GM18520 (cell line): ENCODE measurements at regions not wholly inside any gene's neighbourhood (a gene's known extent, or its start where the extent isn't known, plus 50 kb on each side); places are given as distances from the start of the nearest gene placed in this dataset.
"Not testable (repeated sequence)": the region's sequence is repeated elsewhere in the genome, so short reads cannot be mapped to it uniquely, and the experiment has no call there.

Experiments used
- ATAC-seq: cut with Tn5 transposase; IDR thresholded peaks from one replicate; pipeline ENCODE4 v1.9.1; 2021; ENCODE audit not compliant: unreplicated experiment

GRCh38 chr2:131824986-131825385, 297.3 kb downstream of the CCDC74A start:
- ATAC-seq = not testable (repeated sequence)

- no peak for ATAC-seq
Observed at GRCh38 chr2:131827481-131828163, 299.9 kb downstream of the CCDC74A start.

- ATAC-seq = no peak
Observed at GRCh38 chr2:131828164-131828561, 300.5 kb downstream of the CCDC74A start.

- ATAC-seq = not testable (repeated sequence)
Observed at GRCh38 chr2:131828633-131829455, 301.2 kb downstream of the CCDC74A start.

- not testable (repeated sequence) for ATAC-seq
Observed at GRCh38 chr2:131829456-131830241, 302.0 kb downstream of the CCDC74A start.

- ATAC-seq = not testable (repeated sequence)
Observed at GRCh38 chr2:131830242-131830945, 302.7 kb downstream of the CCDC74A start.

- not testable (repeated sequence) for ATAC-seq
Observed at GRCh38 chr2:131830946-131831310, 303.2 kb downstream of the CCDC74A start.

GRCh38 chr2:131831450-131832208, 303.9 kb downstream of the CCDC74A start:
- ATAC-seq = not testable (repeated sequence)

GRCh38 chr2:131832209-131832780, 304.6 kb downstream of the CCDC74A start:
- ATAC-seq = not testable (repeated sequence)

GRCh38 chr2:131832917-131833316, 305.2 kb downstream of the CCDC74A start:
- ATAC-seq = not testable (repeated sequence)

GRCh38 chr2:131833367-131834202, 305.9 kb downstream of the CCDC74A start:
- not testable (repeated sequence) for ATAC-seq

GRCh38 chr2:131834203-131835020, 306.7 kb downstream of the CCDC74A start:
- not testable (repeated sequence) for ATAC-seq

- not testable (repeated sequence) for ATAC-seq
Observed at GRCh38 chr2:131835022-131835421, 307.3 kb downstream of the CCDC74A start.

GRCh38 chr2:131835621-131836091, 308.0 kb downstream of the CCDC74A start:
- ATAC-seq = no peak

GRCh38 chr2:131836116-131836515, 308.4 kb downstream of the CCDC74A start:
- ATAC-seq = not testable (repeated sequence)

- ATAC-seq = not testable (repeated sequence)
Observed at GRCh38 chr2:131844044-131844443, 316.4 kb downstream of the CCDC74A start.

GRCh38 chr2:131856202-131856601, 305.6 kb downstream of the ANKRD30BL start:
- not testable (repeated sequence) for ATAC-seq

- not testable (repeated sequence) for ATAC-seq
Observed at GRCh38 chr2:131858197-131858596, 303.6 kb downstream of the ANKRD30BL start.
